ENCODE measurements at regions not wholly inside any gene's neighbourhood (a gene's known extent, or its start where the extent isn't known, plus 50 kb on each side); places are given as distances from the start of the nearest gene placed in this dataset.

DNA sequence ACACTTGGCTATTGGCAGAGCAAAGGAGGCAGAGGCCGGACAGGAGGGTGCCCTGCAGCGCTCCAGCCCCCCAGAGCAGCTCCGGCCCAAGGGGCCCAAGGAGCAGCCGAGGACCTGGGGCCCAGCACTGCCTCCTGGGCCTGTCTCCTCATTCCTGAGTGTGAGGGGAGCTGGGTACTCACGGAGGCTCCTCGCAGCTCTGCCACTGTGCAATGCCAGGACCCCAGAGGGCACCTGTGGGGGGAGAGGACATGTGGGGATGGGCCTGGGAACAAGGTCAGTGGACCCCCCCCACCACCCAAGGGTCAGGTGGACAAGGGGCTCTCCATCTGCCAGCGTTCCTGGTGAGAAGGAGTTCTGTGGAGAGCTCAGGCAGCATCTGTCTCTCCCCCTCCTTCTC lies 192.6 kb upstream of the PPP1R26 start:
- TF ChIP-seq, protein P1, sequence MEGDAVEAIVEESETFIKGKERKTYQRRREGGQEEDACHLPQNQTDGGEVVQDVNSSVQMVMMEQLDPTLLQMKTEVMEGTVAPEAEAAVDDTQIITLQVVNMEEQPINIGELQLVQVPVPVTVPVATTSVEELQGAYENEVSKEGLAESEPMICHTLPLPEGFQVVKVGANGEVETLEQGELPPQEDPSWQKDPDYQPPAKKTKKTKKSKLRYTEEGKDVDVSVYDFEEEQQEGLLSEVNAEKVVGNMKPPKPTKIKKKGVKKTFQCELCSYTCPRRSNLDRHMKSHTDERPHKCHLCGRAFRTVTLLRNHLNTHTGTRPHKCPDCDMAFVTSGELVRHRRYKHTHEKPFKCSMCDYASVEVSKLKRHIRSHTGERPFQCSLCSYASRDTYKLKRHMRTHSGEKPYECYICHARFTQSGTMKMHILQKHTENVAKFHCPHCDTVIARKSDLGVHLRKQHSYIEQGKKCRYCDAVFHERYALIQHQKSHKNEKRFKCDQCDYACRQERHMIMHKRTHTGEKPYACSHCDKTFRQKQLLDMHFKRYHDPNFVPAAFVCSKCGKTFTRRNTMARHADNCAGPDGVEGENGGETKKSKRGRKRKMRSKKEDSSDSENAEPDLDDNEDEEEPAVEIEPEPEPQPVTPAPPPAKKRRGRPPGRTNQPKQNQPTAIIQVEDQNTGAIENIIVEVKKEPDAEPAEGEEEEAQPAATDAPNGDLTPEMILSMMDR (IDR thresholded peaks at IDR 0.05) = no peak
- no peak for TF ChIP-seq EZH2 (IDR thresholded peaks at IDR 0.05; ENCODE audit: borderline replicate concordance, insufficient read depth, low read depth, low read length, poor library complexity, severe bottlenecking)
